ENCODE measurements at regions not wholly inside any gene's neighbourhood (a gene's known extent, or its start where the extent isn't known, plus 50 kb on each side); places are given as distances from the start of the nearest gene placed in this dataset.
"Not testable (repeated sequence)": the region's sequence is repeated elsewhere in the genome, so short reads cannot be mapped to it uniquely, and the experiment has no call there.

DNA sequence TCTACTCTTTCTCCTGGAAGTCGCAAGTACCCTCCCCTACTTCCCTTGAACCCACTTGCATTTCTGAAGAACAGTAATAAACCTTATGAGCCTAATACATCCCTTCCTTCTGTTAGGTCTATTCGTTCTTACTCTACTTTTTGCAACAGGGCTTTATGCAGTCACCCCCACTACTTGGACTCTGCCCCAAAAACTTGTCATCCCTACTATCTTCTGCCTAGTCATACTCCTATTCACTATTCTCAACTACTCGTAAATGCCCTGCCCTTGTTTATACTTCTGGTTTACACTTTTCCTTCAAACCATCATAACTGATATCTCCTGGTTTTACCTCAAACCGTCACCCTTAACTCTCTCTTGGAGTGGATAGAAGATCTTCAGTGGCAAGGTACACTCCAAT, 55.2 kb upstream of the SLIT2 start:
- no peak for DNase-seq

DNA sequence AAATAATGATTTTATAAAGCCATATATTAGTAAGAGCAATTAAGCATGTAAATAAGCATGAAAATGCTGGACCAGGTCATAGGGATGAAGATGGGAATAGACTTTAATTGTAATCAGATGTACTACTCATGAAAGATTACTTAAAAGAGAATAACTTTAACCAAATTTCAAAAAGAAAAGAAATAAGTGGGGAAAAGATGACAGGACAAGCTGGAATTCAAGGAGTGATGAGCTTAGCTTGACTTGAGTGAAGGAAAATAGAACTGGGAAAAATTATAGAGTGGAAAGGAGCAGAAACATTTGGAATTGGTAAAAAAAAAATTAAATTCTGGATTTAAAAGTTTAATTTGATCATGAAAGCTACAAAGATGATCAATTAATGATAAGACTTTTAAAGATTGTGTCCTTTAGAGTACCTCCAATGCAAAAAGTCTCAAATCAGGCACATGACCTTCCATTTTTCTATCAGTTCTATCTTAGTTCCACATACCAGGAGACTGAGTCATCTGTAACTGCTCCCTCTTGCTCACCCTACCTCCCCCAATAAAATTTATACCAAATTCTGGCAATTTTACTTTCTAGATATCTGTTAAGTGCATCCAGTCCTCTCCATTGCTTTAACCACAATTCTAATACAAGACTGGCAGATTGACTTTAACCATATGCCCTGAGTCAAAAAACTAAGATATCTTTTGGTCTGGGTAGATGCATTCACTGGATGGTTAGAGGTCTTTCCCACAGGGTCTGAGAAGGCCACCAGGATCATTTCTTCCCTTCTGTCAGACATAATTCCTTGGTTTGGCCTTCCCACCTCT, 56.4 kb upstream of the SLIT2 start:
- no peak for DNase-seq

DNA sequence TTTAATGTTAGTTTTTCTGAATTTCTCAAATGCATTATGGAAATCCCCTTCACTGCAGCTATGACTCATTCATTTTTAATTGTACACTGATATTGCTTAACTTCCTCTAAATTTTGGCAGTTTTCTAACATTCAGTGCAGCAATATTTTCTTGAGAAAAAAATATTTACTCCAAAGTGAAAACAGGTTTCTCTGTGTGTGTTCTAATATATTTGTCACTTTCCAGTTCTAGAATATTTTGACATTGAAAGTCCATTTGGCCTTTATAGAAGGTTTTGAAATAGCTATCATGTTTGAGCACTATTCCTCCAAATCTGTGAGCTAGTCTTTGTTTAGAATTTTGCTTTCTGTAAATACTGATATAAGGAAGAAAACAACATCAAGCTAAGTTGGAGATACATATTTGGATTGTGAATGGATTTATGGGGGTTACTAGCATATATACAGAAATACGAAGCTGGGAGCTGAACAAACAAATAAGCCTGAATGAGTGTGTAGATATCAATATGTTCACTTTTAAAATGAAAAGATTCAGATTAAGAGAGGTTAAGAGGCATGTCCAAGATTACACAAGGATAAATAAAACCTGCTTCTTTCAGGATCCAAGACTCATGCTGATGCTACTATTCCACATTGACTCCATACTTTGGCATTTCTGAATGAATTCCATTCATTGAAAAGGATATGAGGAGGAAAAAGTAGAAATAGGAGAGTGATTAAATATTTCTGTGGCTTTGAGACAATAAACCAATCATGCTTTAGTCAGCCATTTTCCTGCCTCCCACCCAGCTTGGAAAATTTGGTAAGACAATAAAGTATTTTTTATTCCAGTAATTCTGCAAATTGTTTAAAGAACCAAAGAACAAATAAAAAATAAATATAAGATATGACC, 57.3 kb upstream of the SLIT2 start:
- no peak for DNase-seq

DNA sequence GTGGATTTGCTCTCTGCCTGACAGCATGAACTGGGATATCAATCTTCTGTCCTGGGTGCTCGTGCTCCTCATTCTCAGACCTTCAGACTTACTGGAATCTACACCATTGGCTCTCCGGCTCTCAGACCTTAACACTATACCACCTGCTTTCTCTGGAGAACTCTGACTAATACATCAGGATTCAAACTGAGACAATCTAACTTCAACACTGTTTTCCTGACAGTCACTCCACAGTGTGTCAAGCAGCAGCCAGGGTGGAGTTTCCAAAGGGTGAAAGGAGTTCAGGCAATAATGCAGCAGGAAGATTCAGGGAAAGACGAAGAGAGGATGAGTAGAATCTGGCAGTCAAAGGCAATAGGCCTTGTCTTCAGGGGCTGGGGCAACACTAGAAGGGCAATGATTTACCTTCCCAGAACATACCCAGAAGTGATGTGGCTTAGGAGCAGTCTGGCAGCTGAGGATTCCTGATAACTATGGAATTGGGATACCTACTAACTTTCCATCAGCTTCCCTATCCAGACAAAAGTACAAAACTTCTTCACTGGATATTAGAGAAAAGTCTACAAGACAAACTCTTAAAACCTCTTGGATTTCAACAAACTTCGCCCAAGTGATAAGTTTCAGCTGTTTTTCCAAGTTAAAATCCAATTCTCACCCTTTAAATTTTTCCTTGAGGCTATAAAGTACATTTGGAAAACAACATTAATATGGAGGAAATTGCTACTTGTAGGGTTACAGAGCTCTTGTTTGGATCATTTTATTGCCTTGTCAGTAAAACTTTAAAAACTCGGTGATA, 58.4 kb upstream of the SLIT2 start:
- DNase-seq: no peak

DNA sequence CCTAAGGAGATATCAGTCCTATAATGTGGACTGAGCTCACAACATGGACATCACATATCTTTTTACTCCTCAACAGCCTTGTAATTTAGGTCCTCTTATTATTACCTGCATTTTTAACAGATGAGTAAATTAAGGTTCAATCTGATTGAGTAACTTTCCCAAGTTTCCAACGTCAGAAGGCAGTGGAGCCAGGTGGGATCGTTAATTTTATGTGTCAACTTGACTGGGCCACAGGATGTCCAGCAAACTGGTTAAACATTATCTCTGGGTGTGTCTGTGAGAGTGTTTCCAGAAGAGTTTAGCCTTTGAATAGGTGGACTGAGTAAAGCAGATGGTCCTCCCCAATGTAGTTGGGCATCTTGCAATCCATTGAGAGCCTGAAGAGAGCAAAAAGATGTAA, 59.0 kb upstream of the SLIT2 start:
- DNase-seq: no peak

DNA sequence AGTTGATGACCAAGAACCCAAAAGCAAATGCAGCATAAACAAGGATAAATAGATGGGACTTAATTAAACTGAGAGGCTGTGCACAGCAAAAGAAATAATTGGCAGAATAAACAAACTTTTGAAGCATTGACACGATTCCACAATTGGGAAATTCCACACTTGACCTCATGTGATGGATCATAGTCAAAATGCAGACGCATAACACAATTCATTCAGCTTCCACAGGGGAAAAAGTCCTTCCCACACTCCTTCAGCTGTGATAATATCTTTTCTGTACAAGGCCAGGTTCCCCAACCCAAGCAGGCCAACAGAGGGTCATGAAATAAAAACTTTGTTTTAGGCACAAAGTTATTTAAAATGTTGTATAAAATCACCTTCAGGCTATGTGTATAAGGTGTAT, 66.6 kb upstream of the SLIT2 start:
- DNase-seq: no peak

DNA sequence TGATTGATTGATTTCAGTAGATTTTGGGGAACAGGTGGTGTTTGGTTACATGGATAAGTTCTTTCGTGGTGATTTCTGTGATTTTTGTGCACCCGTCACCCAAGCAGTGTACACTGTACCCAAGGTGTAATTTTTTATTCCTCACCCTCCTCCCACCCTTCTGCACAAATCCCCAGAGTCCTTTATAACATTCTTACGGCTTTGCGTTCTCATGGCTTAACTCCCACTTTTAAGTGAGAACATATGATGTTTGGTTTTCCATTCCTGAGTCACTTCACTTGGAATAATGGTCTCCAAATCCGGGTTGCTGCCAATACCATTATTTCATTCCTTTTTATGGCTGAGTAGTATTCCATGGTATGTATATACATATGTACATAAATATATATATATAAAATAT, 68.6 kb upstream of the SLIT2 start:
- DNase-seq: not testable (repeated sequence)

DNA sequence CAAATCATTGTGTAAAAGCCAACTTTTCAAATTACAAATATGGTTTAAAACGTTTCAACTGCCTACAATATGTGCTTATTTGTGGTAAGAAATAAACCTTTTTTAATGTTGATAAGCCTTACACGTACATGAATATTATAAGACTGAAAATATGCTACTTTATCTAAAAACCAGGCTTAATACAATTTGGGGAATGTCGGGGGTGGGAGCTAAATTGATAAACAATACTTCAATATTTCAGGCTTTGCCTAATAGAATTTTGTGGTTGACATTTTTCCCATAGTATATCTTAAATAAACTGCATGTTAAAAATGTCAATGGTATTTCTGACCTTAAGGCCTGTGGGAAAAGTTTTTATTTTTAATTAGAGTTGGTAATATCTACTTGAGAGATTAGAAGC, 69.8 kb upstream of the SLIT2 start:
- no peak for DNase-seq

DNA sequence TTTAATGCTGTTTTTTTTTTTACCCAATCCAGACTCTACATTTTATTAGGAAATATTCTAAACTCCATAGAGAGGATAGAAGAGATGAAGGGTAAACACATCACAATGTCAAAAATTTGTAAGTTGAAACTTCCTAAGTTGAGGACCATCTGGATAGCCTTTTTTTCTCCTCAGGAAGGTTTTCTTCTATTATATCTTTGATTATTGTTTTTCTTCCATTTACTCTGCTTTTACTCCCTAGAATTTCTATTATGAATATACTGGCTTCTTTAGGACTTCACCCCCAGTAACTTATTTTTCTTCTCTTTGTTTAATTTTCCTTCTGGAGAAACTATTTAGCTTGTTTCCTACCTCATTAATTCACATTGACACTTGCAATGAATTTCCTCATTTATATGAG, 71.2 kb upstream of the SLIT2 start:
- no peak for DNase-seq

DNA sequence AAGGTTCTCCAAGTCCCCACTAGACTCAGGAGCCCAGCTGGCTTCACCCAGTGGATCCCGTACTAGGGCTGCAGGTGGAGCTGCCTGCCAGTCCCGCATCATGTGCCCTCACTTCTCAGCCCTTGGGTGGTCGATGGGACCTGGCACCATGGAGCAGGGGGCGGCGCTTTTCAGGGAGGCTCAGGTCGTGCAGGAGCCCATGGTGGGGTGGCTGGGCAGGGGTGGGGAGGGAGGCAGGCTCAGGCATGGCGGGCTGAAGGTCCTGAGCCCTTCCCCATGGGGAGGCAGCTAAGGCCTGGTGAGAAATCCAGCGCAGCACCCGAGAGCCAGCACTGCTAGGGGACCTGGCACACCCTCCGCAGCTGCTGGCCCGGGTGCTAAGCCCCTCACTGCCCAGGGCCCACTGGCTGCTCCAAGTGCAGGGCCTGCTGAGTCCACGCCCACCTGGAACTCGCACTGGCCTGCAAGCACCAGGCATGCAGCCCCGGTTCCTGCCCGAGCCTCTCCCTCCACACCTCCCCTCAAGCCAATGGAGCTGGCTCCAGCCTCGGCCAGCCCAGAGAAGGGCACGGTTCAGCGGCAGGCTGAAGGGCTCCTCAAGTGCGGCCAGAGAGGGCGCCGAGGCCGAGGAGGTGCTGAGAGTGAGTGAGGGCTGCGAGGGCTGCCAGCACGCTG, 72.7 kb upstream of the SLIT2 start:
- no peak for DNase-seq

DNA sequence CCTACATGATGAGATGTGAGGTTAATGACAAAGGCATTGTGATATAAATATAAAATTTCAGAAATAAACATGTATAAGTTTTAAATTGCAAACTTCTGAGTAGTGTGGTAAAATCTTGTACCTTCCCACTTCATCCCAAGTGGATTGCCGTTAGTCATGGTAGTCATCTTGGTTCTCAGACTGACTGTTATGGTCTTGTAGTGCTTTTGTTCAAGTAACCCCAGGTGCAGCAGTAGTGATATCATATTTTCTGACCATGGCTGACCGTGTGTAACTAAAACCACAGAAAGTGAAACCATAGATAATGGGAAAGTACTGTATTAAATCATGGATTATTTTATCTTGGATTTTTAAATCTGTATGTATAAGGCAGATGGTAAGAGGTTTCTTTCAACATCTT, 74.8 kb upstream of the SLIT2 start:
- DNase-seq: no peak

DNA sequence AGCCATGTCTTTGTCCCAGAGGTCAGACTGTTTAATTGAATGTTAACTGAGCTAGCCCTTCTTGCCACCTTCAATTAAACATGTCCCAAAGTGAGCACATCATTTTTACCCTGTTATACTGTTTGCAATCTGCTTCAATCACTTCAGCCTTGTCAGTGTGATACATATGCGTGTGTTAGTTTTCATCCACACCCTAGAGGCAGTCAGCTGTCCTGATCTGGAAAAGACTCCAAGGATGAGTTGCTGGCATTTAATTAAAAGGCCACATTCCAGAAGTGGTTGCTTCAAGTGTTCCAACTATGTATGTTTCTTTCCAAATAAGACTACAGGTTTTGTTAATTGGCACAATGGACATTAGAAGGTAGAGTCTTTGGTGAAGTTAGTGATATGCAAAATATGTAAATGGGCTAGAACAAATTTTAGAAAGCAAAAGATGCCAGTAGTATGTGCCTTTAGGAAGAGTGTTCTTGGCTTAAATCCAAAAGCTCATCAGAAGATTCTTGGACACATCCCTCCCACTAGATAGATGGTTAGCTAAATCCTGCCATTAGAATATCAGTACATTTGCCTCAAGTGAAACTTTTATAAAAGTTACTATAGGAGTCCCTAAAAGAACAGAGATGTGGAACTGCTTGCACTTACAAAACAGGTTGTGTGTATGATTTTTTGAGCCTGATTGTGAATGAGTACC, 79.5 kb upstream of the SLIT2 start:
- no peak for DNase-seq

DNA sequence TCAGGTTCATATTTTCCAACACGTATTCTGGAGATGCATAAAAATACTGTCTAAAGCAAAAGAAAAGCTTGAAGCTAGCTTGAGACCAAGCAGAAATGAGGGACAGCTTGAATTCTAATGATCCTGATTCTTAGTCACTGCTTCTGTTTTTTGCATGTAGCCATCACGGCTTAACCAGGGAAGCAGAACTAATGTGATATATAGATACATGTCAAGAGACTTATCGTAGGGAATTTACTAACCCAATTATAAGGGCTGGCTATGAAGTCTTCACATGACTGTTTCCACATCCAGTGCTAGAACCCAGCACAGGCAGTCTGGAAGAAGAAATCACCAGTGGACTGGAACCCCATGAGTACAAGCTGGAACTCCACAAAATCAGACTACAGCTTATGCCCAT, 85.2 kb upstream of the SLIT2 start:
- DNase-seq: no peak

DNA sequence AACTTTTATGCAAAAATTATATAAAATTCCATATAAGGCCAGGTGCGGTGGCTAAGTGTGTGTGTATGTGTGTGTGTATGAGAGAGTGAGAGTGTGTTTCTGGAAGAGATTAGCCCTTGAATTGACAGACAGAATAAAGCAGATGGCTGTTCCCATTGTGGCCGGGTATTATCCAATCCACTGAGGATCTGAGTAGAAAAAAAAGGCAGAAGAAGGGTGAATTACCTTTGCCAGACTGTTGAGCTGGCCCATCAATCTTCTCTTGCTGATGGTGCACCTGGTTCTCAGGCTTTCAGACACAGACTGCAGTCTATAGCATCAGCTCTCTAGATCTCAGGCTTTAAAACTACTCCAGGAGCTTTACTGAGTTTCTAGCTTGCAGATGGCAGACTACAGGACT, 92.2 kb upstream of the SLIT2 start:
- DNase-seq: no peak

DNA sequence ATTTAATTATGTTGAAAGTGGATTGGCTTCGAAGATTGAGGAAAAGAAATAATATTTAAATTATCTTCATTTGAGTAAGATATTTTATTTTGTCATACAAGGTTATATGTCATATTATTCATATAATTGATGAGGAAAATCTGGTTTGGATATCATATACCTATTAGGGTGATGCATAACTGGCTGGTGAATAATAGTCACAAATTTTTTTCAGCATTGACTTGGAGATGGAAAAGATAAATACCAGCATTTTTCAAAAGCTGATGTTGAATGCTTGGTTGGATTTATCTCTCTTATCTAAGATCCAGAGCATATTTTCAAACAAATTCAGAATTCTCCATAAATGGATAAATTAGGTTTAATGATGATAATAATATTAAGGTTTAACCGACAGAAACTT, 93.5 kb upstream of the SLIT2 start:
- DNase-seq: no peak

DNA sequence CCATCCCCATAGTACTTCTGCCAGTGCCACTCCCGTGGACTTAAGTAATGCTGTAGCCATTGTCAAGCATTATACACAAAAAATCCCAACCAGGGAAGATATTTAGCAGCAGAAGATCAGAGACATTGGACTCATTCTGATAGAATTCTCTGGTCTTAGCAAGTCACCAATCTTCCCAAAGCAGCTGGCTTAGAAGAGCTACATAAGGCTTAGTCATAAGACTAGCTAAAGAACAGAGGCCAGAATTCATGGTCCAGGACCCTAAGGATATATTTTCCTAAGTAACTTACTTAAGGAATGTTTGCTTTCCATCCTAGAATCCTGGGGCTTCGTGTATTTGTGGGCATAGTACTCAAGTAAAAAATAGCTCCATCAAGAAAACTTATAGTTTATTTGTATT, 100.3 kb upstream of the SLIT2 start:
- no peak for DNase-seq

DNA sequence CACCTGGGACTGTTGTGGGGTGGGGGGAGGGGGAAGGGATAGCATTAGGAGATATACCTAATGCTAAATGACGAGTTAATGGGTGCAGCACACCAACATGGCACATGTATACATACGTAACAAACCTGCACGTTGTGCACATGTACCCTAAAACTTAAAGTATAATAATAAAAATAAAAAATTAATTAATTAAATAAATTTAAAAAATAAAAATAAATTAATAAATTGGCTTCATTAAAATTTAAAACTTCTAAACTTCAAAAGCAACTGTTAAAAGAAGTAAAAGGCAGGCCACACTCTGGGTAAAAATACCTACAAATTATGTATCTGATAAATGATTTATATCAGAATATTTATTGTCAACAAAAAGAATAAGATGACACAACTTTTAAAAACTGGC, 102.6 kb upstream of the SLIT2 start:
- DNase-seq: not testable (repeated sequence)

DNA sequence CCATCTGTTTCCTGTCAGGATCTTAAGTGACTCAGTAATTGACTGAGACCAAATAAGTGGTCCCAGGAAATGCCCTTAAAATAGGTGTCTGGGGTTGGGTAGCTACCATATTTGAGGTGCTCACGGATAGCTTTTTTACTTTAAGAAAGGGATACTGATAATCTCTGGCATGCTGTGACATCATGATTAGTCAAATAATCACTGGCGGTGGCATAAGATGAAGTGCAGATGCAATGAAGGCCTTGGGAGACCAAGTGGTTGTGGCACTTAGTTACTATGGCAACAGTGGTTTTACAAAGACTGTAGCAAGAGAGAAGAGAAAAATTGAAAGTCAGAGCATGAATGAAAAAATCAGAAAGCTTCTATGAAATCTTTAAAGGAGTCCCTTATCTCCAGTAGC, 114.5 kb upstream of the SLIT2 start:
- DNase-seq: no peak

DNA sequence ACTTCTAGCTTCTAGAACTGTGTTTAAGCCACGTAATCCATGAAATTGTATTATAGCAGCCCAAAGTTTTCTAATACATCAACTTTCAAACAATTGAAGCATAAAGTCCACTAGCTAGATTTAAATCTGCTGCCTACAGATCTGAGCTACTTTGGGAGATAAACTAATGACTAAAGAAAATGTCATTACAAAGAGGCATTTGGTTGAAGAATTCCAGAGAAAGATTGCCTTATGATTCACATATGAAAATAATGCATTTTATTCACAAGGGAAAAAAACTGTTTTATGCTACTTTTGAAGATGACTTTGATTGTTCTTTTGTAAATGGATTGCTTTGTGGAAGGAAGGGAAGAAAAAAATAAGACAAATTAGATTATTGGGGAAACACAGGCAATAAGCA, 124.1 kb upstream of the SLIT2 start:
- no peak for DNase-seq

DNA sequence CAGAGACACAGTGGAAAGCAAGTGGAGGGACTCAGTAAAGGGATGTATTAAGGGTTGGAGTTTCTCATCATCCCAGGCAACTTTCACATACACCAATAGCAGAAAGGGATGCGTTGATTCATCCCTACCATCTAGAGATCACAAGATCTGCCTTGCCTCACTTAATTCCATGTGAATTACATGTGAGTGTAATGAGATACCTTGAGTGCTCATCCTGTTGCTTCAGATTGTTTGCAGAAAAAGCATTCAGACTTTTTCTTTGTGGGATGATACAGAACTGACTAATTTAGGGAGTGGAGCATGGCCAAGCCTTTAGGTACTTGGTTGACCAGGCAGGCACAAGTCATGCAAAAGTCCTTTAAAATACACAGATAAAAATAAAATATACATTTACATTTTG, 124.8 kb upstream of the SLIT2 start:
- DNase-seq: no peak

DNA sequence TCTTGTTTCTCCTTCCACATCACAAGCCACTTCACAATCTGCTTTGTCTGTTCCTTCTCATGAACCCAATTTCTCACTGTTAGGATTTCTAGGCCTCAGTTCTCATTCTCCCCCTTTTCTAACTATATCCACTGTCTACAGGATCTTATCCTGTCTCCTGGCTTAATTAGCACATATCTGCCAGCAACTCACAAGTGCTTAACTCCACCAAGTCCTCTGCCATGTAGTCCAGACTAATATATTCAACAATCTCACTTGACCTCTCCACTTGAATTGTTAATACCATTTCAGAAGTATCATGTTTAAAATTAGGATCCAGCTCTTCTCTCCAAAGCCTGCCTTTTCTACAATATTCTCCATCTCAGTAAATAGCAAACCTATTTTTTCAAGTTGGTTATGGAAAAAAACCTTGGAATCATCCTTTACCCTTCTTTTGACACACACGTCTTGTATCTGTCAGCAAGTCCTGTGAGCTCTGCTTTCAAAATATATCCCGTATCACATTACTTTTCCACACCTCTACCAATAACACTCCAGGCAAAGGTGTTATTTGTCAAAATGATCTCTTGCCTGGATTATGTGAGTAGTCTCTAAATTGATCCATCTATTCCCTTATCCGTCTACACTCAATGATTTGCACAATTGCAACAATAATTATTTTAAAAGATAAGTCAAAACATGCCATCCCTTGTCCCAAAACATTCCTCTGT, 127.2 kb upstream of the SLIT2 start:
- no peak for DNase-seq
